ENCODE measurements at regions not wholly inside any gene's neighbourhood (a gene's known extent, or its start where the extent isn't known, plus 50 kb on each side); places are given as distances from the start of the nearest gene placed in this dataset.

GRCh38 chr1:72997041-72997440, 714.7 kb upstream of the NEGR1 start:
- no peak for TF ChIP-seq CTCF (IDR thresholded peaks at IDR 0.05; ENCODE audit: borderline replicate concordance, extremely low read depth, low read length, poor library complexity, severe bottlenecking)
- TF ChIP-seq EZH2 (IDR thresholded peaks at IDR 0.05; ENCODE audit: borderline replicate concordance, low read depth, low read length, severe bottlenecking) = no peak
